ENCODE measurements at regions not wholly inside any gene's neighbourhood (a gene's known extent, or its start where the extent isn't known, plus 50 kb on each side); places are given as distances from the start of the nearest gene placed in this dataset.

GRCh38 chr18:1578505-1578904 lies 673.8 kb downstream of the ADCYAP1 start (continued):
- no peak for TF ChIP-seq GABPA (IDR thresholded peaks at IDR 0.05 in 1 of 2, conservative IDR thresholded peaks at IDR 0.05 in 1 of 2)

GRCh38 chr18:1581581-1581980 lies 676.9 kb downstream of the ADCYAP1 start:
- DNase-seq (ENCODE audit: low spot score), result no peak
- no peaks in the 10 kb centered on the region for H3K4me1 ChIP-seq (ENCODE audit: control insufficient read depth in 4 of 4, insufficient read depth in 4 of 4, low read length in 3 of 4)
- H3K4me3 ChIP-seq (ENCODE audit: low read depth in 1 of 3, low read length in 3 of 3), result no peak overlapping the region
- no peaks in the 10 kb centered on the region for H3K27me3 ChIP-seq (ENCODE audit: control insufficient read depth in 4 of 4, insufficient read depth in 4 of 4, low read length in 3 of 4)
- H3K9ac ChIP-seq (ENCODE audit: low read depth in 1 of 2, low read length in 2 of 2), result no peak overlapping the region
- no peaks in the 10 kb centered on the region for H3K9me3 ChIP-seq (ENCODE audit: control insufficient read depth in 4 of 4, low read length in 3 of 4)
- H3K27ac ChIP-seq (ENCODE audit: low read depth in 1 of 2, low read length in 2 of 2), result no peak overlapping the region
- 58% methylated on average over 1 of the region's 1 CpG for WGBS
- no peaks in the 10 kb centered on the region for H3K36me3 ChIP-seq (ENCODE audit: control insufficient read depth in 4 of 4, insufficient read depth in 3 of 4, low read depth in 1 of 4, low read length in 3 of 4)
- TF ChIP-seq HNF4G (IDR thresholded peaks at IDR 0.05) (no peak), NR2F2 (IDR thresholded peaks at IDR 0.05) (no peak), FOXA1 (IDR thresholded peaks at IDR 0.05) (no peak), TAF1 (conservative IDR thresholded peaks at IDR 0.05) (no peak), YY1 (IDR thresholded peaks at IDR 0.05) (no peak), FOXA2 (IDR thresholded peaks at IDR 0.05) (no peak), CTCF (IDR thresholded peaks at IDR 0.05; ENCODE audit: low read depth, low read length, missing input control) (no peak), JUND (IDR thresholded peaks at IDR 0.05) (no peak), RXRA (IDR thresholded peaks at IDR 0.05) (no peak), SP1 (IDR thresholded peaks at IDR 0.05) (no peak), REST (IDR thresholded peaks at IDR 0.05) (no peak), GABPA (IDR thresholded peaks at IDR 0.05 in 1 of 2, conservative IDR thresholded peaks at IDR 0.05 in 1 of 2) (no peak)
- TF ChIP-seq, protein P1, sequence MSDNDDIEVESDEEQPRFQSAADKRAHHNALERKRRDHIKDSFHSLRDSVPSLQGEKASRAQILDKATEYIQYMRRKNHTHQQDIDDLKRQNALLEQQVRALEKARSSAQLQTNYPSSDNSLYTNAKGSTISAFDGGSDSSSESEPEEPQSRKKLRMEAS (IDR thresholded peaks at IDR 0.05), result no peak
- TF ChIP-seq, protein P2, sequence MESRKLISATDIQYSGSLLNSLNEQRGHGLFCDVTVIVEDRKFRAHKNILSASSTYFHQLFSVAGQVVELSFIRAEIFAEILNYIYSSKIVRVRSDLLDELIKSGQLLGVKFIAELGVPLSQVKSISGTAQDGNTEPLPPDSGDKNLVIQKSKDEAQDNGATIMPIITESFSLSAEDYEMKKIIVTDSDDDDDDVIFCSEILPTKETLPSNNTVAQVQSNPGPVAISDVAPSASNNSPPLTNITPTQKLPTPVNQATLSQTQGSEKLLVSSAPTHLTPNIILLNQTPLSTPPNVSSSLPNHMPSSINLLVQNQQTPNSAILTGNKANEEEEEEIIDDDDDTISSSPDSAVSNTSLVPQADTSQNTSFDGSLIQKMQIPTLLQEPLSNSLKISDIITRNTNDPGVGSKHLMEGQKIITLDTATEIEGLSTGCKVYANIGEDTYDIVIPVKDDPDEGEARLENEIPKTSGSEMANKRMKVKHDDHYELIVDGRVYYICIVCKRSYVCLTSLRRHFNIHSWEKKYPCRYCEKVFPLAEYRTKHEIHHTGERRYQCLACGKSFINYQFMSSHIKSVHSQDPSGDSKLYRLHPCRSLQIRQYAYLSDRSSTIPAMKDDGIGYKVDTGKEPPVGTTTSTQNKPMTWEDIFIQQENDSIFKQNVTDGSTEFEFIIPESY (IDR thresholded peaks at IDR 0.05), result no peak
